Sciatic nerve (tissue), 2 donors: ENCODE measurements at regions not wholly inside any gene's neighbourhood (a gene's known extent, or its start where the extent isn't known, plus 50 kb on each side); places are given as distances from the start of the nearest gene placed in this dataset.
"Not testable (repeated sequence)": the region's sequence is repeated elsewhere in the genome, so short reads cannot be mapped to it uniquely, and the experiment has no call there.

Experiments
- ATAC-seq: fragments of 200-7000 bp; cut with Tn5 transposase; one replicate; pipeline ENCODE4 v1.9.1; 2020; ENCODE audit warnings: mild to moderate bottlenecking, moderate library complexity
- DNase-seq: peaks from one replicate; pipeline ENCODE4 v3.0.0-alpha.2; 2020; ENCODE audit warnings: low spot score
- intact Hi-C: fragments of 100-400 bp; cut with DNase I; formaldehyde crosslinking; loops from one replicate; pipeline ENCODE4 v1.14.2; 2022
- donor health status: DM: no; HTN: no; CAD: no.
- donor health status: DM: no; HTN: no; CAD: no.

DNA sequence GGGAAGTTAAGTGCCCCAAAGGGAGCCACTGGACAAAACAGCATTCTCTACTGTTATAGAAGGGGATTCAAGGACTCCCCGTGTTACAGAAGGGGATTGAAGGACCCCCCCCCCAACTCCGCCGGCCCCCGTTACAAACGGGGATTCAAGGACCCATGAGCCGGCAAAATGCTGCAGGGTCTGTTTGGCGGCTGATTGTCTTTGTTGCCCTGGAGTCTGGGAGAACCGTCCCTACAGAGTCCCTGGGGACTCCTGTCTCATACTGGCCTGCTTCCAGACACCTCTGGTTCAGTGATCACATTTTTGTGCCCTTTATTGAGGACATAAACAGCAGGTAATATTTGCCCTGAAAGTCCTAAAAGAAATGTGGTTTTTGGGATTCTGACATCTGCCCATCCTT is 96.4 kb downstream of the SYF2 start:
- intact Hi-C loops, result no loop called here
- DNase-seq (no peak), ATAC-seq (no peak)

DNA sequence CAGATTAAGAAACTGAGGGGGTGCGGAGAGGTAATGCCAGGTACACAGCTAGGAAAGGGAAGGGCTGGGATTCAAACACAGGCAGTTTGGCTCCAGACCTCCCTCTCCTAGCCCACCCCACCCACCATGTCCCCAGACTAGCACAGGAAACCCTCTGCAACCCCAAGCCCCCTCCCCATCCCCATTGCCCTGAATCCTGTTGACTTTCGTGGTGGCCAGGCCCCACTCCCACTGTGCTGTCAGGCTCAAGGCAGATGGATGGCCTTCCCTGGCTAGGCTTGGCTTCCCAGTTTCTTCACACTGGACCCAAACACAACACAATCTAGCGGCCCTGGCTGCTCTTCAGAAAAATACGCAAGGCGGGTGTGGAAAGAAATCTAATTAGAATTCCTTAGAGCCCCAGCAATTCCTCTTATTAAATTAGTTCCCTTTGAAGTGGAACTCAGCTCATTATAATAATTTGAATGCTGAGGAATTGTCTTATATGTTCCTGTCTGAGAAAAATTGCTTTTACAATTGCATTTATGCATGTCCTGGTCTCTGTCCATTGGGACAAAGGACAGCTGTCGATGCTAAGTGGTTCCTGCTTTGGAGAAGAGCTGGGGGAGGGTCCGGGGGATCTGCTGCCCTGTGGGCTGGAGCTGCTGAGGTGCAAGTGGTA is 97.4 kb downstream of the SYF2 start:
- intact Hi-C loops, result no loop called here
- ATAC-seq (no peak), DNase-seq (no peak)

DNA sequence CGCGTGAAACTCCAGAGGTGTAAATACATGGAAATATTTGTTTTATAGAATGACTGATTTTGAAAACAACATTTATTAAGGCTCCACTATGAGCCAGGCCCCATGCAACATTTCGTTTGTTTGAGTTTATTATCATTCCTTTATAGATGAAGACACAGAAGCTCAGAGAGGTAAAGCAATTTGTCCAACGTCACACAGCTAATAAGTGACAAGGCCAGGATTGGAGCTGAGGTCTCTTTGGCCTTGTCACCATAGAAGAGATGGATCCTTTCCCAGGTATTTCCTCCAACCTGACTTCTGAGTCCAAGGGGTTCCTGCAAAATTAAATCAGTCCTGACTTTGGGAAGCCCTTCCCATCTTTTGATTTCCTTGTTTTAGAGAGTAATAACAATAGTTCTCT is 98.0 kb downstream of the SYF2 start:
- ATAC-seq (no peak), DNase-seq (no peak)
- intact Hi-C loops, result no loop called here

DNA sequence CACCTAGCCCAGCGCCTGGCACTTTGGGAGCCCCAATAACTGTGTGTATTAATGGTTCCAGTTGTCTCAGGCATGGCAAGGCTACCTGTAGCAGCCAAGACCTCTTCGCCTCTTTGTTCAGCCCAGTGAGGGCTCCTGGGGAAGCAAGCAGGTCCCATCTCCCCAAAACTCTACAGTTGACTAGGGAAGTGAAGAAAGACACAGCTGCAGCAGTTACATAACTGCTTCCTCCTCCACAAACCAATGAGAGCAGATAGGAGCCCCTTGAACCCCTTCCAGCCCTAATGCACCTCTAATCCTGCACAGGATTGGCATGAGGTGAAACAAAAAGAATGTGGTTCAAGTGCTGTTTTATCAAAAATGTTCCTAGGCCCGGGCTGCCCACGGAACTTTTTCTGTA is 100.5 kb downstream of the SYF2 start:
- intact Hi-C loops, result no loop called here
- ATAC-seq, result no peak

DNA sequence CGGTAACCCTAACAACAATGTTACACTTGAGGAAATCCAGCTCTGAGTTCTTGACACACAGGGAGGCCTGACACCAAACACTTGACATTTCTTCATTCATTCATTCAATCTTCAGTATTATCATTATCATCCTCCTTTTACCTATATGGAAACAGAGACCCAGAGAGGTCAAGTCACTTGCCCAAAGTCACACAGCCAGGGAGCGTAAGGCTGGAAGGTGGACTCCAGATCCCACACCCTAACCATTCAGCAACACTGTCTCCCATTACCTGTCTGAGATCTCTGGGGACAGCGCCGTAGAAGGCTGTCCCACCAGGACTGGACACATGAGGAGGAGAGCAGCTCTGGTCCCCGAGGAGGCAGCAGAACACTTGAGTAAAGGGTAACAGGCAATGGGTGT is 101.4 kb downstream of the SYF2 start:
- intact Hi-C loops, result no loop called here
- ATAC-seq, result no peak
- DNase-seq, result no peak

More for the DNA sequence above, 100.5 kb downstream of the SYF2 start:
- DNase-seq, result no peak

DNA sequence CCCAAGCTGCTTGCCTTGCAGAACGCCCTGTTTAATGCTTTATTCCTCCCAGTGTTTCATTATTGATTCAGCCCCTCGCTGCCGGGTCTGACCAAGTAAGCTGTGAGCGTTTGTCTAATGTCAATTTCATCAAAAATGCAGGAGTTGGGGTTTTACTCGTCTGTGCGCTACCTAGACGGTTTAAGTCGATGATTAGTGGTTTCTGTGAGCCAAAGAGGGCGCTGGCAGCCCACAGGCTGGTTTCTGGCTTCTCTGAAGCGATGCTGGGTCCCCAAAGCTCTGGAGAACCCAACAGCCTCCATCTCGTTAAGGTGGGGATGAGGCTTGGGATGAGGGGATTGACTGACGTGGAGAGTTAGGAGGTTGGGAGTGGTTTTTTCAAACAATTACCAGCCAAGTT is 102.9 kb downstream of the SYF2 start:
- ATAC-seq, result no peak
- intact Hi-C loops, result no loop called here
- DNase-seq, result no peak

DNA sequence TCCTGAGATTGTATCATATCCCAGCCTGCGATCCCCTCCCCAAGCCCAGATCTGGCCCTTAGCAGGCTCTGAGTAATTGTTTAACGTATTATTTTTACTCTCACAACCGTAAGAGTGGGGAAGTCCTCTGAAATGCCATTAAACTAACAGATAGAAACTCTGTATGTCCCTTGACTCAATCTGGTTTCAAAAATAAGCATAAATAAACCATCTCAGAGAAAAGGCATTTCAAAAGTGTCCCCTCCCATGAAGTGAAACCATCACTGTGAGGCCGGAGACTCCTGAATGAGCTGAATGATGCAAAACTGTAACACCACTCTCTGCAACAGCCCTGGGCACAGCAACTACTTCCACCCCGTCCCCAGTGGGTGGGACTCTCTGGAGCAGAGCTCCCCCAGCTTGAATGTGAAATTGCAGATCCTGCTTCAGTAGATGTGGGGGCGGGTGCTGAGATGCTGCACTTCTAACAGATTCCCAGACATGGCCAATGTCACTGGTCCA is 104.1 kb downstream of the SYF2 start:
- ATAC-seq (no peak), DNase-seq (no peak)
- intact Hi-C loops, result no loop called here

DNA sequence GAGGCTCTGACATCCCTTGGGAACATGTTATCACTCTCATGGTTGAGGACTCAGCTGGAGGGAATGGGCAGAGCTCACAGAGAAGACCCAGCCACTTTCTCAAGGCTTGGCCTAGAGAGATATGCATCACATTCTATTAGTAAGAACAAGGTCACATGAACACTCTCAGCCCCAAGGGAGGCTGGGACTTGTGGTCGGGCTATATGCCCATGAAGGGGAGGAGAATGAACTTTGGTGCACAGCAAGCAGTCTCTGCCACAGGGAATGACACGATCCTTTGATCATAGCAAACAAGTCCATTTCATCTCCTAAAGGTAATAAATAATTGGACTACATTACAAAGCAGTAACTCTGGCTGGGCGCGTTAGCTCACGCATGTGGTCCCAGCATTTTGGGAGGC is 105.7 kb downstream of the SYF2 start:
- DNase-seq (no peak), ATAC-seq (no peak)
- intact Hi-C loops, result no loop called here

DNA sequence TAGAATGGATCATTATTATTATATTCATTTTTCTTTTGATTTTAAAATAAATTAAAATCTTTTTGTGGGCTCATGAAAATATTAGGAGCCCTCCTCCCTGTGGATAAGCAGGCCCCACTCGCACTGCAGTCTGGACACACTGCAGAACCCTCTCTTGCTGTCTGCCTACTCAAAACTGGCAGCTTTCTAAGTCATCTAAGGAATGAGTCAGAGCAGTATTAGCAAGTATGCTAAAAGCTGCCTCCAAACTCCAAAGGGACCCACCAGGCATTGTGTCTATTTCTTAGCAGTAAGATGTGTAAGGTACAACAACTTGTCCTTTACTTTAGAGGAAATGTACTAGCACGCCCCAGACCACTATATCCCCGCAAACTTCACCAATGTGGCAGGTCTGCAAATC is 108.8 kb downstream of the SYF2 start:
- ATAC-seq (no peak), DNase-seq (no peak)
- intact Hi-C loops, result no loop called here

DNA sequence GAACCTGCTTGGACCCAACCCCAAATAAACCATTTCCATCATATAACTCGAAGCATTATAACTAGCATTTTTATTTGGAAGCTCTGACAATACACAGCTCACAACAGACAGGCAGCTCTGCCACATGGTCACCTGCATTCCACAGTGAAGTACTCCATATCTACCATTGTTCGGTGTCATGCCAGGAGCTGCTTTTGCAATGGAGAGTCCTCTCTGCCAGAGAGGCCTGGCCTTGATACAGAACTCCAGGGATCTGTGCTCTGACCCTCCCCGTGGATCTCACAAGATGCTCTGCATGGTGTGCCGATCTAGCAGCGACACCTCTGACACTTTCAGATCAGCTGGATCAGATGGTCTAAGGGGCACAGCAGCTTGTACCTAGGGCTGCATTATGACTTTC is 109.6 kb downstream of the SYF2 start:
- ATAC-seq (no peak), DNase-seq (no peak)
- intact Hi-C loops, result no loop called here

DNA sequence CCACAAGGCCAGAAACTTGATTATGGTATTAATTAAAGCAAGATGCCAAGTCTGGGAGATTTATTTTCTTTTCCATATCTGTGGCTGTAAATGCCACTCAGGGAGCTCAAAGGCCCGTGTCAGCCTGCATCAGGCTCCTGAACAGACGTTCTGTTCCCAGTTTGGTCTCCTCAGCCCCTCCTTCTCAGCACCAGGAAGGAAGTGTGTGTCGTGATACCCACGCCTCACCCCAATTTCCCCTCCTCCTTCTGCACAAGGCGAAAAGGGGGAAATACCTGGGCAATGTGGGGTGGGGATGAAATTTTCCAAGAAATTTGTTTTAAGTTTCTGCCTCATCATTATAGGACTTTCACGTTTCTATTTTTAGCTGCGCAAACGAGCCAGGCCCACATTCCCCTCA is 112.0 kb downstream of the SYF2 start:
- ATAC-seq (no peak), DNase-seq (no peak)
- intact Hi-C loops, result no loop called here

DNA sequence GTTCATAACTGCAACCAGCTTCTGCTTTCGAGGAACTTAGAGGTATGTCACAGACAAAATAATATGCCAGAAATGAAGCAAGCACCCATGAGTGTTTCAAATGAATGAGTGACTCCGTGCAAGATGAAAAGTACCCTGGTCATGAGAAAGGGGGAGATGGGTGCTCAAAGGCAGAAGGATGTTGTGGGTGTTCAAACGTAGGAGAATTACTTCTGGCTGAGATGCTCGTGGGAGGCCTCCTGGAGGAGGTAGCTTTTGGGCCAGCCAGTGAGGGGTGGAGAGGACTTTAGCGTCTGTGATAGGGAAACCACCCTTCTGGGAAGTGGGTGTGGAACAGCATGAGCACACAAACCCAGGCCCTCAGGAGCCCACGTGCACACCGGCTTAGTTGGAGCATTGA is 113.8 kb downstream of the SYF2 start:
- no peak for DNase-seq
- intact Hi-C loops, result no loop called here
- ATAC-seq, result no peak

DNA sequence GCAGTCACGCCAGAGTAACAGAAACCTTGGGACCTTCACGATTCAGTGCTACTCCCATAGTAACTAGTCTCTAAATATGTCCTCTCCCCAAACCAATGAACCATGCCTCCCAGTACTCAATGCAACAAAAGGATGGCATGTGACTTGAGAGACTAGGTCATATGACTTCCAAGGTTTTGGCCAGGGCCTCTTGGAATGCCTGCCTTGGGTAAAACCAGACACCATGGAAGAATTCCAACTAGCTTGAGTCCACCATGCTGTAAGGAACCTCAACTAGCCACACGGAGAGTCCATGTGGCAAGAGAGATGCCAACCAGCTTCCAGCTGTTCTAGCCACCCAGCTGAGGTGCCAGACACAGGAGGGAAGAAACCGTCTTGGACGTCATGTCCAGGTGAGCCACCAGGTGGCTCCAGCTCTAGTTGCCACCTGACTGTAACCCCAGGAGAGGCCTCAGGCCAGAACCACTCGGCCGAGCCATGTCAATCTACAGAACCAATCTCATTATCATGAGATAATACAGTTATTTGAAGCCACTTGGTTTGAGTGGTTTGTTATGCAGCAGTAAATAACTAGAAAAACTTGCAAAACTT is 115.0 kb downstream of the SYF2 start:
- intact Hi-C loops, result no loop called here
- DNase-seq (no peak), ATAC-seq (no peak)

DNA sequence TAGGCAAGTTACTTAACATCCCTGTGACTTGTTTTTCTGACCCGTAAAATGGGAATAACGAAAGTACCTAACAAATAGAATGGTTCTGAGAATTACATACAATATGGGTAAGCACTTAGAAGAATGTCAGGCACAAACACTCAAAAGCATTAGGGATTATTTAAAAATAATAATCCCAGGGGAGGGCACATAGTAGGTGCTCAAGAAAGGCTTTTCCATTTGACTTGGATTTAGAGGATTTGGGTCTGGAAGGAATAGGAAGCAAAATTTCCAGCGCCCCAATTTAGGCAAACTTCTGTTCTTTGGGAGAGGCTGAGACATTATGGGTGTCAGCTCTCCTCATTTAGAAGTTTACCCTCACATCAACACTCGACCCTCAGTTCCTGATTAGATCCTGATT is 115.5 kb downstream of the SYF2 start:
- intact Hi-C loops, result no loop called here
- no peak for ATAC-seq
- no peak for DNase-seq

DNA sequence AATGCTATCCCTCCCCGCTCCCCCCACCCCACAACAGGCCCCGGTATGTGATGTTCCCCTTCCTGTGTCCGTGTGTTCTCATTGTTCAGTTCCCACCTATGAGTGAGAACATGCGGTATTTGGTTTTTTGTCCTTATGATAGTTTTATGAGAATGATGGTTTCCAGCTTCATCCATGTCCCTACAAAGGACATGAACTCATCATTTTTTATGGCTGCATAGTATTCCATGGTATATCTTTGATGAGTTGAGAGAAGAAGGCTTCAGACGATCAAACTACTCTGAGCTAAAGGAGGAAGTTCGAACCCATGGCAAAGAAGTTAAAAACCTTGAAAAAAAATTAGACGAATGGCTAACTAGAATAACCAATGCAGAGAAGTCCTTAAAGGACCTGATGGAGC is 116.2 kb downstream of the SYF2 start:
- intact Hi-C loops, ATAC-seq, DNase-seq: not testable (repeated sequence)

DNA sequence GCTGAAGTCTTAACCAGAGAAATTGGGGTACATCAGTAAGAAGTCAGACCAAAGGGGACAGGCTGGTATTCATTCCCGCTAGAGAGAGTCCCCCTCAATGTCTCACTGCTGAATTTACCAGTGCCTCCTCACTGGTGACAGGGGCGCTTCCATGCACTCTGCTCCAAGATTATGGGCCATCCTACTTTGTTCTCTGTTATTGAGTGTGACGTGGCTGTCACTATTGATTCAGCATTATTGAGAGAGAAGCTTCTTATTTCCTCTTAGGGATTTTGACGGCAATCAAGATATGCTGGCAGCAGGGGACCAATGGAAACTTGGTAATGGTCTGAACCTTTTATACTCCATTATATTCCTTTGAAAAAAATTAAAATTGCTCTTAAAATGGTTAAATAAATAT is 118.6 kb downstream of the SYF2 start:
- no peak for ATAC-seq
- intact Hi-C loops, result no loop called here

DNA sequence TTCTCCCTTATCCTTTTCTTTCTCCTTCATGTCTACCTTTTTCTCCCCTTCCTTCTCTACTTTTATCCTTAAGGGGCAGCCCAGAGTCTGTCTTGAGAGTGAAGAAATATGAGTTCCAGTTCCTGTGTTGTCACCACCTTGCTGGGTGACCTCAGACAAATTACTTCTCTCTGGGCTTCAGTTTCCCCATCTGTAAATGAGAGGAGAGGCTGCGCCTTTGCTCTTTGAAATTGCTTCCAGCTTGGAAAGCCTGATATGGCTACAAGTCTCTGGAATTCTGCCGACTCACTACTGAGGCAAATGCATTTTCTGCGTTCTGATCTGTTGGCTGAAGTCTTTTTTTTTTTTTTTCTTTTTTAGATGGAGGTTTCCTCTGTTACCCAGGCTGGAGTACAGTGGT is 119.2 kb downstream of the SYF2 start:
- no peak for ATAC-seq
- DNase-seq, result no peak
- intact Hi-C loops, result no loop called here

More for the DNA sequence above, 118.6 kb downstream of the SYF2 start:
- no peak for DNase-seq

DNA sequence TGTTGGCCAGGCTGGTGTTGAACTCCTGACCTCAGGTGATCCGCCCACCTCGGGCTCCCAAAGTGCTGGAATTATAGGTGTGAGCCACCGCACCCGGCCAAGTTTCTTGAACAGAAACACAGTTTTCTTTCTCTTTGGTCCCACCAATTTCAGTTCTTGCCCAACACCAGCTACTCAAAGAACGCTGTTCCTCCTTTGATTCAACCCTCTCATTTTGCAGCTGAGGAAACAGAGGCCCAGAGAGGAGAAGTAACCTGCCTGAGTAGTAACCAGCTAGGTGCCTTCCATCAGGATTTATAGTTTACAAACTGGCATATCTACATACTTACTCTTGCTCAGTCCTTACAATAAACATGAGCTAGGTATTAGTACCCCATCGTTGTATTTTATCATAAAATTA is 119.9 kb downstream of the SYF2 start:
- ATAC-seq, result no peak
- no peak for DNase-seq
- intact Hi-C loops, result no loop called here

DNA sequence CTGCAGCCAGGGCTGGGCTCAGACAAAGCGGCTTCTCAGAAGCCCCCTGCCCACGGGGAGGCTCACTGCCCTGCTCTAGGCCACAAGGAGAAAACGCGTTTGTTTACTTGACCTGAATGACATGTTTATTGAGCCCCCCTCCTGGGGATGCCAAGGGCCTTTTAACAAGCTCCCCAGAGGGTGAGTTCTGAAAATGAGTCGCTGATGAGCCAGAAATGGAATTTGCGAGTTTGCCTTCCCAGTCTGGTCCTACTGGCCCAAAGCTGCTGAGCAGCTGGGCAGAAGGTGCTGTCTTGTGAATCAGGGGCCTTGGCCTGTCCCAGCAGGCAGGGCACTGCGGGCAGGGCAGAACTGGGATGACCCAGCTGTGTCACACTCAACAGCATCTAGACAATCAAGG is 120.6 kb downstream of the SYF2 start:
- ATAC-seq (no peak), DNase-seq (no peak)
- intact Hi-C loops, result no loop called here

DNA sequence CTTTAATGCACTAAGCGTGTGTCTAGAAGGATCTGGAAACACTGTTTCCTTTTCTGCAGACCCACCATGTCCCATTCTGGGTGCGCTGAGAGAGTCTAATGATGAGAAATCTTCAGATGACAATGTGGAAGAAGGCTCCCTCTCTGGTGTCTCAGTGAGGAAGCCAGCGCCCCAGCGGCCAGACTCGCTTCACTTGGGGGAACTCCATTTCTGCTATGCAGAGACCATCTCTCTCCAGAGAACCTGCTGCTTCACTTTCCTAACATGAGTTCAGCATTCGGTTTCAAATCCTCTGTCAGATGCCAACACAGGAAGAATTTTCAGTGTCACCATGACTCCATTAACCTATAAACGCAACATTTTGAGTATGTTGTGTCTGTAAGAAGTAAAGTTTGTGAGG is 121.8 kb downstream of the SYF2 start:
- DNase-seq (no peak), ATAC-seq (no peak)
- intact Hi-C loops, result no loop called here

DNA sequence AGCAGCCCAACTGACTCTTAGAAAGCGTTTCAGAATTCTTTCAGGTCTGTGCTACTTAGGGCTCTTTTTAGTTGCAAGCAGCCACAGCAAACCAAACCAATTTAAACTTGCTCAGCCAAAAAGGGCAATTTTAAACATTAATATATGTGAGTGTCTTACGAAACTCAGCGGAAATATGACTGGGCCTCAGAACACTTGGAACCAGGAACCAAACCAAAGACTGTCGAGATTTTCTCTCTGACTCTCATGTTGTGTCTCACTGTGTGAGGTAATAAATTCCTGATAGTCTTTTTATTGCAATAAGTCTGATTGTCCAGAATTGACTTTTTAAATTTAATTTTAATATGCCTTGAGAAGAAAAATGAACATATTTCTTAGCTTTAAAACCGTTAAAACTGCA is 122.3 kb downstream of the SYF2 start:
- DNase-seq, result no peak
- intact Hi-C loops, result no loop called here
- ATAC-seq, result no peak
